Stomach (tissue), 4 donors: ENCODE measurements at regions not wholly inside any gene's neighbourhood (a gene's known extent, or its start where the extent isn't known, plus 50 kb on each side); places are given as distances from the start of the nearest gene placed in this dataset.

Experiments used
- POLR2AphosphoS5 ChIP-seq, 3 donors: sonication (generic); formaldehyde crosslinking; IDR thresholded peaks; one replicate each; pipeline ENCODE4 v1.6.1; 2016; ENCODE audit warnings: antibody characterized with exemption in 3 of 3
- TF ChIP-seq, protein P1 (sequence below), 7 experiments: fragments of 450-650 bp in 4 of 7; fragments of 200-600 bp in 3 of 7; sonication (generic) in 3 of 7; IDR thresholded peaks; one replicate each; pipeline ENCODE4 v1.5.1; 2016 to 2019; ENCODE audit warnings: antibody characterized with exemption in 7 of 7, control low read depth in 2 of 7, mild to moderate bottlenecking in 1 of 7

DNA sequence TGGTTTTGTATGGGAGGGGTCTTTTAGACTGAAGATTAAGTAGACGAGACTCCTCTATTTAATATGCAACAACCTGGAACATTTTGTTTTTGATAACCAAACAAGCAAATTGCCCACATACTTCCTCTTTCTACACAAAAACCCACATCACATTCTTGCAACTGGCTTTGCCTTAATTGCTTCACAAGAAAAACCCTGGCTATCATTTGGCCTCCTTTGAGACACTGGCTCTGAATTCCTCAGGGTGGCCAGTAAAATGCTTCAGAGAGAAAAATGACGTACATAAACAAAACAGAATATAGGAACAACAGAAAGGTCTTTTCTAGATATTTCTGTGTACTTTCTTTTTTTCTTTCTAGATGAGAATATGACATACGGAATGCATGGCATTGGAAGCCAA lies 103.0 kb downstream of the TRIB2 start:
- TF ChIP-seq, protein P1, sequence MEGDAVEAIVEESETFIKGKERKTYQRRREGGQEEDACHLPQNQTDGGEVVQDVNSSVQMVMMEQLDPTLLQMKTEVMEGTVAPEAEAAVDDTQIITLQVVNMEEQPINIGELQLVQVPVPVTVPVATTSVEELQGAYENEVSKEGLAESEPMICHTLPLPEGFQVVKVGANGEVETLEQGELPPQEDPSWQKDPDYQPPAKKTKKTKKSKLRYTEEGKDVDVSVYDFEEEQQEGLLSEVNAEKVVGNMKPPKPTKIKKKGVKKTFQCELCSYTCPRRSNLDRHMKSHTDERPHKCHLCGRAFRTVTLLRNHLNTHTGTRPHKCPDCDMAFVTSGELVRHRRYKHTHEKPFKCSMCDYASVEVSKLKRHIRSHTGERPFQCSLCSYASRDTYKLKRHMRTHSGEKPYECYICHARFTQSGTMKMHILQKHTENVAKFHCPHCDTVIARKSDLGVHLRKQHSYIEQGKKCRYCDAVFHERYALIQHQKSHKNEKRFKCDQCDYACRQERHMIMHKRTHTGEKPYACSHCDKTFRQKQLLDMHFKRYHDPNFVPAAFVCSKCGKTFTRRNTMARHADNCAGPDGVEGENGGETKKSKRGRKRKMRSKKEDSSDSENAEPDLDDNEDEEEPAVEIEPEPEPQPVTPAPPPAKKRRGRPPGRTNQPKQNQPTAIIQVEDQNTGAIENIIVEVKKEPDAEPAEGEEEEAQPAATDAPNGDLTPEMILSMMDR (IDR thresholded peaks at IDR 0.05): no peak
- TF ChIP-seq POLR2AphosphoS5 (IDR thresholded peaks at IDR 0.05): no peak
